GM20431 (cell line): ENCODE measurements at regions not wholly inside any gene's neighbourhood (a gene's known extent, or its start where the extent isn't known, plus 50 kb on each side); places are given as distances from the start of the nearest gene placed in this dataset.

ENCODE experiments used
- in situ Hi-C: fragments of 300-500 bp; cut with MseI, MboI; formaldehyde crosslinking; loops from one replicate; pipeline ENCODE4 v1.15.0; 2020; ENCODE audit warnings: low sequenced_read_pairs; ENCODE audit not compliant: unreplicated experiment

DNA sequence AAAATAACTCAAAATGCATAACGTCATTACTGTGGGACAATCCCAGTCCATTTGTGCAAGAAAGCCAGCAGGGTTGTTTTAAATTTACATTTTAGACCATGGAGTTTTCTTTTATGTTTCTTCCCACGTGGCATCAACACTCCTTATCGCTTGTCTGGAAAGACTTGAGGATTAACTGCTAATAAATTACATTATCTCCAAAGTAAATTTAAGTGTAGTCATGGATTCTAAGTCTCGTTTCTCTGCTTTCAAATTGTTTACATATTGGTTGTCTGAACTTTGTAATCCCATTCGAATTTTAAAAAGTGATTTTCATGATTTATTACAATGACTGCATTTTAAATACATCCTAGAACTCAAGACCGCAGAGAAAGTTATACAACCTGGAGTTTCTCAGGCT is 119.3 kb upstream of the ADAMTS5 start:
- in situ Hi-C loops: no loop called here

DNA sequence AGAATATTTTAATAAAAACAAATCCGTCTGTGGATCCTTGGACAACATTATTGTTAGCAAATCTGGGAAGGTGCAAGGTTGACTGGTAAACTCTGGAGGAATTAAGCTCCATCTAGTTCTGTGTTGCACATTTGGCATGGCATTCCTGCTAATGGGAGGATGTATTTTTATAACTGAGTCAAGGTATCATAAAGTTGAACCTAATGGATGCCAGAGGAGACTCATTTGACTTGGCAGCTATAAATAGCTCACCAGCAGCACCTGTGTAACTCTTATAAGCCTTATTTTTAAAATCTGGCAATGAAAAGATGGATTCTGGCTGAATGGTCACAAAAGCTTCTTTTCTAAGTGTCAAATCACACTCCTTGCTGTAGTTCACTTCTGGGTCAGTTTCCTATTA is 118.5 kb upstream of the ADAMTS5 start:
- in situ Hi-C loops: no loop called here

DNA sequence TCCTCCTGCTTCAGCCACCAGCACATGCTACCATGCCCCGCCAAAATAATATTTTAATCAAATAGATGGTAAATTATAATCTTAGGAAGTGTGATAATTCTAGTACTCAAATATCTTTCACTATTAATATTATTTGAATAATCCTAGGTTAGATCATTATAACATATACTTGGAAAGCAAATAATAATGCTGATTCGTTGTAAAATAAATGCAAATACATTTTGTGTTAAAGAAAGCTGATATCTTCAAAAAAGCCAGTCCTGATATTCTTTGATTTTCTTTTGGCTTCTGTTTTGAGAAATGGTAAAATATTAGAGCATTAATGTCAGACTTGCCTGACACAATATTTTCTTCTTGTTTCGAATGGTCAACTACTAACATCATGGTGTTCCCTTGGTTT is 116.3 kb upstream of the ADAMTS5 start:
- in situ Hi-C loops: no loop called here

DNA sequence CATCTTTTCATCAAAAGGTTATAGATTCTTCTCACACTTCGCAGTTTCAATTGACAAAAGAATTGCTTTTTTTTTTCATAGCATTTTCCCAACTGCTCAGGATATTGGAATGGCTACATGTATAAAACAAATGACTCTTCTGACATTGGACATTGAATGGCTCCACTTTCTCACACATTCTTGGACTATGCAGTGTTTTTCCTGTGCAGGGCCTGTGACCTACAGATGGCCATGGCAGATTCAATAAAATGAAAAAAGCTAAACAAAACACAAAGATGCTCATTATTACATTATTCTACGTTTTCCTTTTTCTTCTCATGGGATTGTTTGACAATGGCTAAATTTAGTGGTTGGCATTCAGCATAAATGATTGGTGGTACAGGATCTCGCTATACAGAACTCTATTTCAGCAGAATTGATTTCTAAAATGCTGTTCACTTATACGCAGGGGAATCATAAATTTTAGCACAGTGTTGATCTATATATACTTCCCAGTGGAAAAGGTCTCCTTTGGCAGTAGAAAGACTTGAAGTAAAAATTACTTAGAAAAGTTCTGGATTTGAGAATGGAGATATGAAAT is 115.6 kb upstream of the ADAMTS5 start:
- in situ Hi-C loops: no loop called here

DNA sequence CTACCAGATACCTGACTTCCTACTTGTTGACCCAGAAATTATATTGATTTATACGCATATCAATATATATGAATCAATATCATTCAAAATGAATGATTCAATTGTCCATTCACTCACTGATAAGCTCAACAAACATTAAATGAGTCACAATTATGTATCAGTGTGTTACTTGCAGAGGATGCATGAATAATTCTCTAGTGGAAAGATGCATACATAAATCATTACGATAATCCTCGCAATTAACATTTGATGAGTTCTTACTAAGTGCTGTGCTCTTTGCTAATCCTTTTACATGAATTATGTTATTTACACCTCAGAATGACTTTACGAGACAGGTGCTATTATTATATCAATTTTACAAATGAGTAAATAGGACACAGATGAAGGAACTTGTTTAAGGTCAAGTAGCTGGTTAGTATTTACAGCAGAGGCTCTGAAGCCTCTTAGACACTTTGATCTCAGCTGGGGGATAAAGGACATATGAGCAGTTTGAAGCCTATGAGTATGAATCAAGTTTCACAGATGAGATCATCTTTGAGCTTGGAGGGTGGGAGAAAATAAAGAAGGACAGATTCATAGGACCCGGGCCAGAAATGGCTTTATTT is 112.8 kb upstream of the ADAMTS5 start:
- in situ Hi-C loops: no loop called here

DNA sequence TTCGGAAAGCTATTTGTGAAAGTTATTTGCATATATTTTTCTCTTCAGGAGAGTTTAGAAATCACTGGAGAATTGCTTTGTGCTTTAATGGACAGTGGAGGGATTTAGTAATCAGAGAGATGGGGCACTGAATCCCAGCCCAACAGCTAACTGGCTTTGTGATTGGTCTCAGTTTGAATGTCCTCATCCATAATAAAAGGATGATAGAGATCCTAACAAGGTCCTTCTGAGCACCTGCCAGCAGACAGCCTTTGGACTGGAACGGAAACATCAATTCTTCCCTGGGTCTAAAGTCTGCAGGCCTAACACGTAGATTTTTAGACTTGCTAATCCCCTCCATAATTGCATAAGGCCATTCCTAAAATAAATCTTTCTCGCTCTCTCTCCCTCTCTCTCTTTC is 112.0 kb upstream of the ADAMTS5 start:
- in situ Hi-C loops: no loop called here

DNA sequence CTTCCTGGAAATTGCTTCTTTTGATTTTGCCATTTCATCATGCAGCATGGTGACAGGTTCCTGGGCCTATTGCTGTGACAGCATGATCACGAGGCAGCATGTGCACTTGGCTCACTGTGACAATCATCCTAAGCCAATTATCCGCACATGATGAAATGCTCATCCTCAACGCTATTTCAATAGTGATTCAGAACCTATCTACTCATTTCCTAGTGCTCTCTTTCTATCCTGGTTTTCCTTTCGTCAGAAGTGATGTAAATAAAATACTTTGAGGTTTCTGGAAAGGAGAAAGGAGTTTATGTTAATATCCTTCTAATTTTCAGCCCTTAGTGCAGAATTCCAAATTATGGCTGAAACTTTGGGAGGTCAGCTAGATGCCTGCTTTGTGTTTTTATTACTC is 110.6 kb upstream of the ADAMTS5 start:
- in situ Hi-C loops: no loop called here

DNA sequence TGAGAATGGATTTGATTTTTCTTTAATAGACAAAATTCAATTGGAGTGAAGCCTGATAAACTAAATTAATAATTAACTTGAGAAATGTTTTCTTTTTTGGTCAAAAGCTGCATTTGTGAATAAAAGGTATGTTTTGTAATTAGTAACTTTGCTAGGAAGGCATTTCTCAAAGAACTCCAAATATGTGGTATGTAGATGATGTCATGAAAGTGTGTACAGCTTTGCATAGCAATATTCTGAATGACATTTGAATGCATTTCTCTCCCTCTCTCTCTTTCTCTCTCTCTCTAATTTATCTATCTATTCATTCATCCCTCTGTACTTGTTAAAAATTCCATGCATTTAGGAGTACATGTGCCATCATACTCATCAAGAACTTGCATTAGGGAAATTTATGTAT is 109.1 kb upstream of the ADAMTS5 start:
- in situ Hi-C loops: no loop called here

DNA sequence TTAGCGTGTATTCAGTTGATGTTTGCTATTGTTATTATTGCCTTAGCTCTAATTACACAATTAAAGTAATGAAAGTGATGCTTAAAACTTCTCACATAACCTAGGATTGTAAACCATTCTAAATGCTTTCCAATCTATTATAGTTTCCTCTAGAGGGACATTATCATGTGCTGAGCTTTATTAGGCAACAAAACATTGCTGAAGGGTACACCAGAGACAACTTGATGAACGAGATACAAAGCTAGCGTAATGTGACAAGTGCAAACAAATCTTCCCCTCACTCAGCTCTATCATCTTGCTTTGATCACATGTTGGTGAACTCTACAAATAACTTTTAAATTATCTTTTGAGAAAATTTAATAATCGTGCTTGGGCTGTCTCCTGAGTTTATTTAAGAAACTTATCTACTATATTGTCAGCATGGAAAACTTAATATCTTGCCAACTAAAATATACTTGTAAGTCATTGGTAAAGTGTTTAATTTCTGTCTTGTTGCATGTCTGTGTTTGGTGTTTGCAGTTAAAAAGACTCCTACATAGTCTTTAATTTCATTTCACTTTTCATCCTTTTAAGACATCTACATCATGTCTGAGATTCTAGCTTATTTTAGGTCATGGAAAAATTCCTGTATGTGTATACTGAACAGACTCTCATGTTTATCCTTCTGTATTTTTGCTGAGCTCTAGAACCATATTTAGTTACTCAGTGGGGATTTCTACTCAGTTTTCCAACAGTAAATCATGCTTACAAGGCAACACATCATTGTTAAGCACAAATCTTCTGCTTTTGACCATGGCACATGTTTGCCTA is 104.2 kb upstream of the ADAMTS5 start:
- in situ Hi-C loops: no loop called here

DNA sequence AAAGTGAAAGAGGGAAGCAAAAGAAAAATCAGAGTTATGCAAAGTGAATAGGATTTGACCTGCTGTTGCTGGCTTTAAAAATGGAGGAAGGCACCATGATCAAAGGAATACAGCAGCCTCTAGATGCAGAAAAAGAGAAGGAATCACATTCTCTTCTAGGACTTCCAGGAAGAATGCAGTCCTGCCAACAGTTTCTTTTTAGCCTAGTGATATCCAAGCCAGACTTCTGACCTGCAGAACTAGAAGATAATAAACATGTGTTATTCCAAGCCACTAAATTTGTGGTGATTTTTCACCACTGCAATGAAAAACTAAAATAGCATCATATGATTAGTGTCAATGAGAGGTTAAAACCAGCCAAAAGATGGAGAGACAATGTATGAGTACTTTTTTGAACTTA is 101.9 kb upstream of the ADAMTS5 start:
- in situ Hi-C loops: no loop called here

DNA sequence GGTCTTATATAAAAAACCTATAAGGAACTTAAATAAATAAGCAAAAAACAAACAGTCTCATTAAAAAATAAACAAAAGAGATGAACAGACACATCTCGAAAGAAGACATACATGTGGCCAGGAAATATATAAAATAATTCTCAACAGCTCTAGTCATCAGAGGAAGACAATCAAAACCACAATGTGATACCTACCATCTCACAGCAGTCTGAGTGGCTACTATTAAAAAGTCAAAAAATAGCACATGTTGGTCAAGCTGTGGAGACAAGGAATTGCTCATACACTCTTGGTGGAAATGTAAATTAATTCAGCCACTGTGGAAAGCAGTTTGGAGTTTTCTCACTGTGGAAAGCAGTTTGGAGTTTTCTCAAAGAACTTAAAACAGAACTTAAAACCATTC is 100.3 kb upstream of the ADAMTS5 start:
- in situ Hi-C loops: no loop called here

DNA sequence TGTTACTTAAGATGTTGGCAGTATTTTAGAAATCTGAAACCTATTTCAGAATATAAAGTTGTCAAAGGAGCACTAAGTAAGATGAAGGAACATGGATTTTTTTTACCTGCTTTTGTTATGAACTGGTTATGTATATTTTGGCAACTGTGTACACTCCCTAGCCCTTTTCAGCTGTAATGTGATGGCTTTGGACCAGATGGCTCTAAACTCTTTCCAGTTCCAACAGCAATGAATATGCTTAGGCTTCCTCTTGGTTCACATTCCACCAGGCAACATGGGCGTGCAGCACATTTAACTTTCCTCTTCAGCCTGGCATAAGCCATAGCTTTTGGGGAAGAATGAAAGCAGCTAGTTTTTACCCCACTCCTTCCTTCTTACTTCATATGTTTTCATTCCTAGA is 95.6 kb upstream of the ADAMTS5 start:
- in situ Hi-C loops: no loop called here

DNA sequence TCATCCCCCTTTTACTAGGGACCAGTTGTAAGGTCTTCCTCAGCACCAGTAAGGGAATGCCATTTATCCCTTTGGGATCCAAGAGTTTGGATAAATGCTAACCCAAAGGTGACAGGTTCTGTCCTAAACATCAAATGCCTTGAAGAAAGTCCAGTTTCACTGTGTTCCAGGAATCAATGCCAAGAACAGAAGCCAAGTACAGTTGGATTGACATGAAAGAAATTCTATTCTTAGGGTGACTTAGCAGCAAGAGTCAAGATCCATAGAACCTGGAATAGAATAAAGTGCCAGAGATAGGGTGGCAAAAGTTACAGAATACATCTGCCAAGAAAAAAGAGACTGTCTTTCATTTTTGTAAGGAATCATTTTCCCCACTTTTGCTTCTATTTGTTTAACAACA is 94.9 kb upstream of the ADAMTS5 start:
- in situ Hi-C loops: no loop called here

DNA sequence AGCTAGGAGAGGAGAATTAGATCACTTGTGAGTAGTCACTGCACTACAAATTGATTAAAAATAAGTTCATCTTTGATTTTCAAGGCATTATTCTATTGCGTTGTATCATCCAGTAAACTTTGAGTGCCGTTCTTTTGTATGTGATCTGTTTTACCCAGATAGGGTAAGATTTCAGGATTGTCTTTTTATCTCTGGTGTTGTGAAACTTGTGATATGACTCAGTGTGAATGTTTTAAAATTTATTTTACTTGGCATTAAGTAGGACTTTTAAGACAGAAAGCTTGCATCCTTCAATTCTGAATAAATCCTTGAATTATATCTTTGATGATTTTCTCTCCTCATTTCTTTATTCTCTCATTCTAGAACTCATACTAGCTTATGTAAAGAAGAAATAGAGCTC is 93.3 kb upstream of the ADAMTS5 start:
- in situ Hi-C loops: no loop called here

DNA sequence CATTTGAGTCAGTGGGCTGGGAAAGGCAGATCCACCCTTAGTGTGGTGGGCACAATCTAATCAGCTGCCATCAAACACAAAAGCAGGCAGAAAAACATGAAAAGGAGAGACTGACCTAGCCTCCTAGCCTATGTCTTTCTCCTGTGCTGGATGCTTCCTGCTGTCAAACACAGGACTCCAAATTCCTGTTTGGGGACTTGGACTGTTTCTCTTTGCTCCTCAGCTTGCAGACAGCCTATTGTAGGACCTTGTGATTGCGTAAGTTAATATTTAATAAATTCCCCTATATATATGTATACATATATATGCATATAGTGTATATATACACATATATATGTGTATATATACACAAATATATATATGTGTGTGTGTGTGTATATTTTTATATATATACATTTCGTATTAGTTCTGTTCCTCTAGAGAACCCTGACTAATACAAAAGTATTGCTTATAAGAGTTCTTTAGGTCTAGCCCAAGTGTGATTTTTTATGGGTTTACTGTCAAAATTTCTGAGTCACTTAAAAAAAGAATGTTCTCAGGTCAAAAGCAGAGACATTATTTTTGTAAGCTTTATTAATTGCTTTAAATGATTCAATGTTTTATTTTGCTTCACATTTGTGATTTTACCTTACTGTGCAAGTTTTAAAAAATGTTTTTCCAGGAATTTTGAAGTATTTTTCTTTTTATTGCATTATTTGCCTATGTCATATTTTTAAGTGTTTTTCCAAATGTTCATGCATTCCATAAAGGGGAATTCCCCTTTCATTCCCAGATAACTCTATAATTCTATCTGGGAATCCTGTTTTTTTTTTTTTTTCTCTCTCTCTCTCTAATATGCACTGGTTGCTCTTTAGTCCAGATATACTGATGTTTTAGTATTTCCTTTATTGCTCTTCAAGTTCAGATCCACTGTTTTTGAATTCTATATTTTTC is 92.1 kb upstream of the ADAMTS5 start:
- in situ Hi-C loops: no loop called here

DNA sequence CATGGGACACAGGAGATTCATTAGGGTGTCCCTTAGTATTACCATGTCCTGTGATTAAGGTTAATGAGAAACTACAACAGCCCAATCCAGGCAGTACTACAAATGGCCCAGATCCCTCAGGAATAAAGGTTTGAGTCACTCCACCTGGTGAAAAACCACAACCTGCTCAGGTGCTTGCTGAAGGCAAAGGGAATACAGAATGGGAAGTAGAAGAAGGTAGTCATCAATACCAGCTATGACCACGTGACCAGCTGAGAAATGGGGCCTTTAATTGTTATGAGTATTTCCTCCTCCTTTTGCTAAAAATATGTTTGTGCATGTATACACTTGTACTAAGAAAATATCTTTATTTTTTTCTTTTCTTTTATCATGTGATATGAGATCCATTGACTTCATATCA is 91.1 kb upstream of the ADAMTS5 start:
- in situ Hi-C loops: no loop called here

DNA sequence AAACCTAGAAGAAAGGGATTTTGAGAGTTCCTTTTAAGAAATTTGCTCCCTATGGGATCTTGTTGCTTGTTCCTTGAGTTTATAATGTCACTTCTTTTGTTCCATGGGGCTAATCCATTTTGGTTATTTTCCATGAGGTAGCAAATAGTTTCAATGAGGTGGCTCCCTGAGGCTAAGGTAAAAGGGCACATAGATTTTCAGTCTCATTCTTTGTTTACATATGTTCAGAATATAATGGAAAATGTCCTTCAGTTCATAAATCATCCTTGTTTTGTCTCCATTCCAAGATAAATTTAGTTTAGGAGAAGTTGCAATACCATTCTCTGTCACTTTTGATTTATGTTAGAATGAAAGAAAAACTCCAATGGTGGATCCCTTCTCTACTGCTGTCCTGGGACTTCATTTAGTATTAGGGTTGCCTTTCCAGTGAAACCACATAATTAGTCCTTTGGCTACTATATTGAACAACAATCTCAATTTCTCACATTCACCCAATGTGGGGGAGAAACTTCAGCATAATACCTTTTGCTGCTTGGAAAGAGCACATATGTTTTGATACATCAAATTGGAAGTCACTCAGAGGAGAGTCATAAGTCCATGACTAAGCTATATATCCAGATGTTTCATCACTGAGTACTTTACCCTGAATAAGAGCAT is 80.9 kb upstream of the ADAMTS5 start:
- in situ Hi-C loops: no loop called here

DNA sequence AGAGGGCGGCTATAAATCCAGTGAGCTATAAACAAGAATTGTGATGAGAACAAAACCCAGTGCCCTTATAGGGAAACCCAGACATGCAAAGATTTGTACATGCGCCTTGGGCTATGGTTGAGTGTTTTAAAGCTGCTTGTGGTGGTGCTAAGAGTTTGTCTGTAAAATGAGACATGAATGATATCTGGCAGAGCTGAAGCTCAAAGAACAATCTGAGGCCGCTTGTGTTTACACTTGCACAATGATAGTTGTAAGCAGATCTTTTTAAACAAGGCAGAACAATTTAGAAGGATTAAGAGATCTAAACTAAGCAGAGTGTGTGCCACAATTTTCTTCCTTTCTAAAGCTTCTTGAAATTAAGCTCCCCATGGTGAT is 80.4 kb upstream of the ADAMTS5 start:
- in situ Hi-C loops: no loop called here

DNA sequence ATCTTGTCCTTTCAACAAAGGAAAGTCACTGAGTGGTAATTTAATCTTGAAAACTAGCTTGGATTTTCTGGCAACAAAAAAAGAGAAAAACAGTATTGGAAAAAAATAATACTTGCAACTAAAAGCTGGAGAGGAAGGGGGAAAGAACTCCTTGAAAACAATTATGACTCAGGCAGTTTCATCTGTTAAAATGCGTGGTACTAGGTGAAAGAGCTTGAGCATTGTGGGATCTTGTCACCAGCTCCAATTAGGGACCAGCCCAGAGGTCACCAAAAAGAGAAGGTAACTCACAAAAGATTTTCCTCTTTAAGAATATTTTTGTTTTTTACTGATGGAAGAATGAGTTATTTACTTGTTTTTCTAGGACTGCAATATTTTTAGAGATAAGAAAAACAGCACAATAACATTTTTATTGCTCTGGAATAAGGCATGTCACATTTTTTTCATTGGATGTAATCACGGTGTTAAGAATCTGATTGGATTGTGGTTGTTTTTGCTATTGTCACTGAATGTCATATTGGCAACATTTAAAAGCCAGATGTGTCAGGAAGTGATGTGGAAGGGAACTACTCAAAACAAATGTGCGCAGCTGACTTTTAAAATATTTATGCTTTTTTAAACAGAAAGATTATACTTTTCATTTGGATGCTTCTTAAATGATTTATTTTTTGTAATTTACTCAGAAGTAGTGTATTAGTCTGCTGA is 78.5 kb upstream of the ADAMTS5 start:
- in situ Hi-C loops: no loop called here

DNA sequence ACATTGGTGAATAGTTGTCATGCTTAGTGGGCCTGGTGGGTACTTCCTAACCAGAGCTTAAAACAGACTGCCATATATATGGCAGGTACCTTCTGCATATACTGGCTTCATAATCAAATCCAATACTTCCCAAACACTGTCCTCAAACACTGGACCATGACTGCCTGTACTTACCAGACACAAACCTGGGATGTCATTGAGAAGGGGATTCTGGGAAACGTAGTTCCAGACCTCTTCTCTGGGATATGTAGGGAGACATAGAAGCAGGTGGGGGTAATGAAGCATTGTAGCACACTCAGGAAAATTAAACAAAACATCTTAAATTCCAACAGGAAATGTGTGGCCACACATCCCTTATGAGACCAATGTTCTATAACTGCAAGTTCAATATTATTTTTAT is 76.5 kb upstream of the ADAMTS5 start:
- in situ Hi-C loops: no loop called here
